ENCODE measurements at regions not wholly inside any gene's neighbourhood (a gene's known extent, or its start where the extent isn't known, plus 50 kb on each side); places are given as distances from the start of the nearest gene placed in this dataset.

DNA sequence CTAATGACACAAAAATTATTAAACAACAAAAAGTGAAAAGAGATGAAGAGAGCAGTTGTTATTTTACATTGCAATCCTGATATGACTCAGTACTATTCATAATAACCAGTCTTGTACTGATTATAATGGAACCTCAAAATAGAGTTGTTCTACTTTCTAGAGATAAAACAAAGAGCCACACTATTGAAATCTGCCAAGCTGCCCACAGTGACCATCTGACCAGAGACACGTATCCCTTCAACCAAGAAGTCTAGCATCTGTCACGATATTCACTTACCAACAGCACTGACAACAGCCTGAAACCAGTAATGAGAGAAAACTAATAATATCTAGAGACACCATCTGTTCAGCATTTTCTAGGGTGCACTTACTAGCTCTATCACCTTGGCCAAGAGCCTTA is 466.7 kb downstream of the NKX6-1 start:
- TF ChIP-seq POLR2AphosphoS5 (IDR thresholded peaks at IDR 0.05; ENCODE audit: low read depth, low read length) (no peak), TAF1 (IDR thresholded peaks at IDR 0.05; ENCODE audit: low read depth, low read length) (no peak), POLR2A (IDR thresholded peaks at IDR 0.05; ENCODE audit: low read depth, low read length) (no peak), SPI1 (IDR thresholded peaks at IDR 0.05; ENCODE audit: low read depth, low read length) (no peak)
